Stimulated activated CD4-positive, alpha-beta T cell treated with anti-CD3 and anti-CD28 coated beads, Interleukin-15, amount 100 ng/mL, for 24 hours (primary cell): ENCODE measurements at regions not wholly inside any gene's neighbourhood (a gene's known extent, or its start where the extent isn't known, plus 50 kb on each side); places are given as distances from the start of the nearest gene placed in this dataset.

ENCODE experiments used
- DNase-seq: peaks from one replicate; pipeline ENCODE4 v3.0.0-alpha.2; 2020

DNA sequence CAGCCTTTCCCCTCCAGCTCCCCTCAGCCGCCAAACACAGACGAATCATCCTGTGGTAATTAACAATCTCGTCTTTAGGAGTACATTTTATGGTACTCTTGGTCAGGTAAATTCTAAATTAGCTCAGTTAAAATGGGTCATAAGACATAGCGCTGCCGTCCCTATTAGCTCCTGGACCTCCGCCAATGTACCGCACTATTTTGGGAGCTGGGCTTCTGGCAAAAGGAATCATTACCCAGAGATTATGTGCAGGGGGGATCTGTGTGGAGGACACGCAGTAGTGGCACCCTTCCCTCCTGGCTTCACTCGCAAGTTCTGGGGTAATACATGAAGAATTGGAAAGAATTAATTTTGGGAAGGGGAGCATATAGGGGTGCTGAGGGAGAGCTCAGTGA, 68.6 kb upstream of the ONECUT1 start:
- DNase-seq = no peak

GRCh38 chr15:52857937-52858781, 68.0 kb upstream of the ONECUT1 start:
- DNase-seq = no peak

DNA sequence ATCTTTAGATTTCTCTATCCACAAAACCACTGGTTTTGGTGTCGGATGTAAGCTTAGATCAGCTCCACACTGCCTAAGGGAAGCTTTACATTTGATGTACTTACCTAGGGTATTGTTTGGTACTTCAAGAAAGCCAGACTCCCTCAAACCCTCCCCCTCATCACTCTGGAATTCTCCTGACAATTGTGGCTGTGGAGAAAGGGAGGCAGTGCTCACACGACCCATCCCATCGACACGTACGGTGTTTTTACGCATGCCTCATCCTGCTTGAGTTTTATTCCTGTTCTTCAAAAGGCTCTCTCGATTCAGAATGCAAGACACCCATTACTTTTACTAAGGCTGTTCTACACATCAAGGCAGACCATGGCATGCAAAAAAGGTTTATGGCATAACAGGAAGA, 67.3 kb upstream of the ONECUT1 start:
- DNase-seq = no peak

DNA sequence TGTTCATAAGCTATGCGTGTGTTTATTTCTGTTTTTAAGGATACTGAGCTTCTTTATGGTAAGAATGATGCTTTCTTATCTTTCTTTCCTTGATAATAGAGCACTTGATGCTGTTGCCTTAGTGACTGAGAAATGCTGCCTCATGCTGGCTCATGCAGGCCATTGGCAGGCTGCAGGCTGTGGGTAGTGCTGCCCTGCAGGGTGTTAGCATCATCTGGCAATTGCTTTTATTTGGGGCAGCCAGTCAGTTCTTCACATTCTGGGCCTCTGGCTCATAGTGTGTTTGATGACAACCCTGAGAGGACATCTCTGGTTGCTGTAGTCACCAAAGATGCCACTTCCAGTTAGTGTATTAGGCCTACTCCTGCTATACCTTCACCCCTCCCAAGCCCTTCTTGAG, 66.2 kb upstream of the ONECUT1 start:
- no peak for DNase-seq

DNA sequence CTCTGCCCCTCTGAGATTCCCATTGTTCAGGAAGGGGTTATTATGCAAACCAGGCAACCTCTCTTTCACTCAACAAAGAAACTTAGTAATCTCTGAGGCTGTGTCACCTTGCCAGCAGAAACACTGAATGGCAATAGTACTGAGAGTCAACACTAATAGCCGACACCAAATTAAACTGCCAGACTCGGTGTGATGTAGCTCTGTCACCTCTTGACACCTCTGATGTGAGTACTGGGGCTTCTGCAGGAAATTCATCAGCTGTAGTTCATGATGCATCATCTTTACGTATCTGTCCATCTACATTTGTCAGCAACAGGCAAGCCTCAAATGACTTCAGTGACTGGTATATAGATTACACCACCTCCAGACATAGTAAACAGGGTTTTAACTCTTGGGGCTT, 65.0 kb upstream of the ONECUT1 start:
- no peak for DNase-seq

DNA sequence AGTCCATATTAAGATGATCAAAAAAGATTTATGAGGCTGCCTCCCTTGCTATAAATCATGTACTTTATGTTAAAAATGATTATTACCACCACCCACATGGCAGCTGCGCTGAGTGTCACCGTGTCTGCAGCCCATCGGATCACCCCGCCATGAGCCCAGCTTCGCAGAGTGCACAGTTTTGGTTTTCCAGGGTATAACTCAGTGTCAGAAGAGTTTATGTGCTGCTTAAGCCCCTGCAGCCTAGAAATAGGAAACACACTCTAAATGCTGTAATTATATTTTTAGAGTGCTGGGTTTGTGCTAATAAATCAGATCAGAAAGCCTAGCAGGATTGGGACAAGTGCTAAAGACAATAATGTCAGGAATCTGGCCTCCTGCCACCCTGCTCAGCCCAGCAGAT, 54.7 kb upstream of the ONECUT1 start:
- DNase-seq = no peak
